Limb (tissue), 2 donors: ENCODE measurements at regions not wholly inside any gene's neighbourhood (a gene's known extent, or its start where the extent isn't known, plus 50 kb on each side); places are given as distances from the start of the nearest gene placed in this dataset.

ENCODE experiments used
- DNase-seq, 2 donors: peaks; one replicate each; pipeline ENCODE4 v3.0.0-alpha.2; 2016; ENCODE audit errors: extremely low spot score in 2 of 2

DNA sequence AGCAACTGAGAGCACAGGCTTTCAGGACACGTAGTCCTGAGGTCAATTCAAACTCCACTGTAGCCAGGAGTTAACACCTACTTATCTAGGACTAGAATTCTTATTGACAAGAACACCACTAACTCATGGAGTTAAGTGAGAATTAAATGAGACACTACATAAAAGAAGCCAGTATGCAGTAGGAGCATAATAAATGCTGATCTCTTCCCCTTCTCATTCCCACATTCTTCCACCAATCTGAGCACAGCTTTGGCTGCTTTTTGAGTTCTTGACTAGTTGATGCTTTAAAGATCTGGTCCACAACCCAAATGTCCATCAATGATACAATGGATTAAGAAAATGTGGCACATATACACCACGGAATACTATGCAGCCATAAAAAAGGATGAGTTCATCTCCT is 55.2 kb downstream of the TTC32 start:
- DNase-seq, result no peak

DNA sequence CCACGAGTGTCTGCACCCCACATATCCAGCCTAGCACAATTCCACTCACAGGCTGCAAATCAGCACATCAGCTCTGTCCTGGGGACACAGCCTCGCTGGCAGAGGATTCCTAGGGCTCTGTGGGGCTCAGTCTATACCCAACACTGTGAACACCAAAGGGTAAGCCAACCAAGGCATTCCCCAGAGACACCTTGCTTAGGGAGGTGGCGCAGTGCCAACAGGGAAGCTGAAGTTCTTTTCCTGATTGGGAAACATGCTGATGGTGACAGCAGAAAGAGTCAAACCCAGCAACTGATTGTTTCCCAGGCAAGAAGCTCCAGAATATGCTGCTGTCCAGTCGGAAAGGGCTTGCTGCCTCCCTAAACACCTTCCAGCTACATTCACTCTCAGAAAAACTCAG is 55.8 kb downstream of the TTC32 start:
- DNase-seq, result peak in 1 of 2 donors; percentile 19

GRCh38 chr2:19845323-19845920 is 56.4 kb downstream of the TTC32 start:
- no peak for DNase-seq

- peak in 1 of 2 donors; percentile 6 for DNase-seq
Measured at GRCh38 chr2:19844750-19845149, 57.0 kb downstream of the TTC32 start.

DNA sequence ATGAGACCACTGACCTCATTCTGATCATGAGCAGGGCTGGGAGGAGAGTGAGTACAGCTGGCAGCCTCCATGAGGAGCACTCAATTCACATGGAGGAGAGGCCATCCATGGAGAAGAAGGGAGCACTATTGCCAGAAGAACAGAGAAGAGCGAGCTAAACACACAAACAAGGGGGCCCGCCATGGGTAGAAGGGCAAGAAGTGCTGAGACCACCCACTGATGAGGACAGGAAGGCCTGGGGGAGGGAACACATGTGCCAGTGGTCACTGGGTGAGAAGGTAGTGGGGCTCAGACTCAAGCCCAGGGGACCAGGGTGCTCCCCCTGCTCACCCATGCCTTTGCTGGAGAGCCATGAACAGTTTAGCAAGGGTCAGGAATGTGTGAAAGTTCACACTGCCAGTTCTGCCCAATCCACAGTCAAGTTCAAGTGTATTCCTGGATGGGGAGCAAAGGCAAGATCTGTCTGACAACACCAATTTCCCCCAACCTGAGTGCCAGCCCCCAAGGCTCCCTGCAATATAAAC is 57.7 kb downstream of the TTC32 start:
- peak in 1 of 2 donors; percentile 8 for DNase-seq

DNA sequence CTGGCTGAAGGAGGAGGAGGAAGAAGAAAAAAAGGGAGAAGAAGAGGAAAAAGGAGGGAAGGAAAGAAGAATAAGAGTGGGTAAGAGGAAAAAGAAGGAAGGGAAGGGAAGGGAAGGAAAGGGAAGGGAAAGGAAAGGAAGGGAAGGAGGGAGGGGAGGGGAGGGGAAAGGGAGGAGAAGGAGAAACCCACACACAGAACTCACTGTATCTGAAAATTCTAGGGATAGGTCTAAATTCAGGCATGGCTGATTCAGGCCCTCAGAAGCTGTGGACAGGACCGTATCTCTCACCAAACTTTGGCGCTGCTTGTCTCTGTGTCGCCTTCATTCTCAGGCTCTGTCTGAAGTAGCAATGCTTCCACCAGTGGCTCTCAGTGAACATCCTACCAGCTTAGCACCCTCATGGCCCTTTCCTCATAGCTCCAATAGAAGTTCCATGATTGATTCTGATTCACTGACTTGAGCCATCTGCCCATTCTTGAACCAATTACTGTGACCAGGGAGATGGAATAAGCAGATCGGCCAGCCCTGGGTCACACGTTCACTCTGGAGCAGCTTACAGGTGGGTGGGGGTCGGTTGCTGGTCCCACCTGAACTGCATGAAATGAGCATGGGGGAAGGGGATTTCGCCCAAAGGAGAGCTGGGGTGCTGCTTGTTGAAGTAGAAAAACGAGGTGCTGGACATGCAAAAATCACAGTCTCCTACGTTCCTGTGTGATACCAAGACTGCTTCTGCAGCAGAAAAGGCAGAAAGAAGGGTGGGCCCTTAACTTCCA is 59.7 kb downstream of the TTC32 start:
- no peak for DNase-seq

DNA sequence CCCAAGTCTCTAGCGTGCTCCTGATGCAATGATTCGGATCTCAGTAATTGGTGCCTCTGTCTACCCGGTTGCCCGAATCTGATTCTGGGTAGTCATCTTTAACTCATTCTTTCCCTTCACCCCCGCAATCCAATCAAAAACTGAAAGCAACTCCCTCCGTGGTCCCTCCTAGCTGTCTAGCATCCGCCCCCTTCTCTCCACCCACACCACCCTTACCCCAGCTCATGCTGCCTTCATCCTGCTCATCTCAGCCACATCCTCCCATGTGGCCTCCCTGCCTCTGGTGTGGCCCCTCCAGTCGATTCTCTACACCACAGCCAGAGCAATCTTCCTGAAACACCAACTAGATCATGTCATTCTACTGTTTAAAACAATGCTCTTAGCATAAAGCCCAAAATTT is 62.3 kb downstream of the TTC32 start:
- DNase-seq, result no peak

- no peak for DNase-seq
Measured at GRCh38 chr2:19838616-19839015, 63.2 kb downstream of the TTC32 start.

DNA sequence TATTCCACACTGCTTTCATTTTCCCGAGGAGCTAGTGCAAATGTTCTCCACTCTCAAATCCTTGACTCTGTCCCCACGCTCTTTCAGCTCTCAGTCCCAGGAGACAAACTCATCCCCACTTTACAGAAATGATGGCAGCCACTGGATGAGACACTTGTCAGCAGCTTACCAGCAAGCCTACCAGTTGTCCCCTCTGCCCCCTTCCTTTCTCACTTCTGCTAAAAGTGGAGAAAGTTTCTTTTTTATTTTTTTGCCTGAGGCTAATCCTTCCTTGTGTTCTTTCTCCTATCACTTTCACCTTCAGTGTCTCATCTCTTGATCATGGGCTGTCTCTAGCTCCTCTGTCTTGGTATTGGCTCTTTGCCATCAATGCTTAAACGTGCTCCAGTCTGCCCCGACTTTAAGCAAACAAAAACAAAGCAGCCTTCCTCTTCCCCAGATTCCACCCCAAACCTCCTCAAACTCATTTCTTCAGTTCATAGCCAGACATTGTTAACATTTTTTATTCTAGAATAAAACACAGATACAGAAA is 64.5 kb downstream of the TTC32 start:
- DNase-seq, result peak in 1 of 2 donors; percentile 4

- no peak for DNase-seq
Measured at GRCh38 chr2:19835781-19836281, 66.0 kb downstream of the TTC32 start.

GRCh38 chr2:19833978-19834377 is 67.8 kb downstream of the TTC32 start:
- no peak for DNase-seq

DNA sequence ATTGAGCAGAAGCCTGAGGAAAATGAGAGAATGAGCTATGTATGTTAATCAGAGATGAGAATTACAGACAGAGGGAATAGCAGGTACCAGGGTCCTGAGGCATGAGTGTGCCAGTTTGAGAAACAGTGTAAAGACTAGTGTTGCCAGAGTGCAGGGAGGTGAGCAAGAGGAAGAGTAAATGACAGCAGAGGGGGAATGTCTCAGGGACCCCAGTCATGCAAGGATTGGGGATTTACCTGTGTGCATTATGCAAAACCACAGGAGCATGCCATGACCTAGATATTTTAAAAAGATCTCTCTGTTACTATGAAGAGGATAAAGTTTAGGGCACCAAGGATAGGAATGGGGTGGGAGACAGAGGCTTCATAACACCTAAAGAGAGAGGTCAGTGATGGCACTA is 72.1 kb downstream of the TTC32 start:
- no peak for DNase-seq

DNA sequence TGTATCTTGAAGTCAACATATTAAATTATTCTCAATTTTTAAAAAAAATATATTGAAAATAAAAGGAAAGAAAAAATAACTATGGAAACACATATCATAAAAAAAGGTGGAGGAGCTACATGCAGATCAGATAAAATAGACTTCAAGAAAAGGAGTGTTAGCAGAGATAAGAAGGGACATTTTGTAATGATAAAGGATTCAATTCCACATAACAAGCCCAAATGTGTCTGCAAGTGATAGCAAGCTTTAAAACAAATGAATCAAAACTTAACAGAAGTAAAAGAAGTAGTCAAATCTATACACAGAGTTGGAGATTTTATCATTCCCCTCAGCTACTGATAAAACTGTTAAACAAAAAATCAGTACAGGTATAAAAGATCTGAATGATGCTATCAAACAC is 74.9 kb downstream of the TTC32 start:
- DNase-seq, result no peak

GRCh38 chr2:19823507-19823906 is 78.3 kb downstream of the TTC32 start:
- no peak for DNase-seq

DNA sequence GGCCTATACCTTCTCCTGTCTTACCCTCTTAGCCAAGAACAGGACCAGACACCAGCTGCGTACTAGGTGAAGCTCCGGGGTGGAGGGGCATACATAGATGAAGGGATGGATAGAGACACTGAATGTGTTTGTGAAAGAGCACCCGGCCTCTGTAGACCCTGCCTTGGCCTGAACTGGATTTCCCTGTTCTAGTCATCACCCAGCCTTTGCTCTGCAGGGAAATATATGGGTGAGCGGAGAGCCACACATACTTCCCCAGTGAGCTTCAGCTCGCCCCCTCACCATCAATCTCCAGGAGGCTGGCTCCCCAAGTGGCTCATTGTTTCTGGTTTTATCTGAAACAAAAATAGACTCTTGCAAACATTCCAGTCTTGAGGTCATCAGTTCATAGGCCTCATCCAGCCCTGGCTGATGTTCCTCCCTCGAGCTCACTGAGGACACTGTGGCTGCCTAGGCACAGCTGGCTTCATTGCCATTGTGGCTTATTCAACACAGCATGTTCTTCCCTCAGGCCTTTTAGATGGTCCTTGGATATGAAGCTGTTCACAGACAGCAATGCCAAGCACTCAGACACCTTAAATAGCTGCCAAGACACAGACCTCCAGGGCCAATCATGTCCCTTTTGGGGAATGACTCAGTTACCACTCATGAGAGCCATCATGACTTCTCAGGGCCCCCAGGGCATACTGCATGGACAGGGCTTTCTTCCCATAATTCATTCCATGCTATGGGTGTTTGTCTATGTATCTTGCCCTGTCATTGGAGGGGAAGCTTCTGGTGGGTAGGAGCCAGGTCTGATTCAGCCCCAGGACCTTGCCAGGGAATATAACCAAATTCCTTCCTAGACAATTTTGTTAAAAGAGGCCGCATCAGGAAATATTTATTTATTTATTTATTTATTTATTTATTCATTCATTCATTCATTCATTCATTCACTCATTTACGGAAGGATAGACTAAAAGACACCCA is 82.4 kb downstream of the TTC32 start:
- no peak for DNase-seq

- peak in 1 of 2 donors; percentile 3 for DNase-seq
Measured at GRCh38 chr2:19818543-19818942, 83.2 kb downstream of the TTC32 start.

DNA sequence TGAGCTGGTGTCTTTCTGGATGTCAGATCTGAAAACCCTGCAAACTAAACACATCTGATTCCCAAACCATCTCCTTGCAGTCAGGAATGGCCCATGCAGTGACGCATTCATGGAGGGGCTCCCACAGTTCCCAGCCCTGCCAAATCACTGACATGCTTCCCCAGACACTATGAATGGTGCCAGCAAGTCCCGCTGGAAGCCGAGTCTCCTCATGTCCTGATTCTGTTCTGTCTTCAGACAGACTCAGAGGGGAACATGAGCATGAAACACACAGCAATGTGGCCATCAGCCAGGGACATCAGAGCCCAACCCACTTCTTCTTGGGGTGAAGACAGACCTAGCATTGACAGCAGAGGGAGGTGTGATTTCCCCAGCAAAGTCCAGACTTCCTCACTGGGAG is 83.7 kb downstream of the TTC32 start:
- no peak for DNase-seq

GRCh38 chr2:19815746-19816145 is 86.0 kb downstream of the TTC32 start:
- DNase-seq, result no peak

DNA sequence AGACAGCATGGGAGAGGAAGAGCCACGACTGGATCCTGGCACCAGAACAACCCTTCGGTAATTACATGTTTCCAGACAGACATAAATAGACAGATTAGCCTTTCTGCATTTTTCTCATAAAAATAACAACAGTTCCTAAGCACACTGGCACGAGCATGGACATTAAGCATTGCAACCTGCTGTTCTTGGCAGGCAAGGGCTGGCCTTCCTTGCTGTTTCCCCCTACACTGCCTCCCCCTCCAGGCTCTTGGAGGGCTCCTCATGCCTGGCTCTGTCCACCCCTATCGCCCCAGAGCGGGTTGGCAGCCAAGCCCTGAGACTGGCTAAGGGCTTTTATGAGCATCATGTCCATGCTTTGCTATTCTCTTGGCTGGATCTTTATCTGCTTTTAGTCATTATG is 89.6 kb downstream of the TTC32 start:
- peak in 1 of 2 donors; percentile 33 for DNase-seq

DNA sequence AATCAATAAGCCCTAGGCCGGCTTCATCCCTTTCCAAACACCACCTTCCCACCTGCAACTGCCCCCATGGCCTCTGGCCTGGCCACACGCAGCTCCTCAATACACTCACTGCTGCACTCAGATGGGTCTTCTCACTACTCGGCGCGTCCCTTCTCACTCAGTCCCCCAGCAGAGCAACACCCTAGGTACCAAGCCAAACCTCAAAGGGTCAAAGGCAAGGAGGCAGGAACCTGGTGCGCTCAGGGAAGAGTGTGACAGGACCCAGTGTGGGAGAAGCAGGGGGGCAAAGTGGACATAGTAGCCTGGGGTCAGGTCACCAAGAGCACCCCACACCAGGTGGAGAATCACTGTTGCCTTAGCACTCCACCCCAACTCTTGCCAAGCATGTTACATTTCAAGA is 90.6 kb downstream of the TTC32 start:
- no peak for DNase-seq

GRCh38 chr2:19810637-19811036 is 91.1 kb downstream of the TTC32 start:
- DNase-seq, result peak in 1 of 2 donors; percentile 29
